GM20000 (cell line): ENCODE measurements at regions not wholly inside any gene's neighbourhood (a gene's known extent, or its start where the extent isn't known, plus 50 kb on each side); places are given as distances from the start of the nearest gene placed in this dataset.
"Not testable (repeated sequence)": the region's sequence is repeated elsewhere in the genome, so short reads cannot be mapped to it uniquely, and the experiment has no call there.

ENCODE experiments used
- DNase-seq: peaks from one replicate; pipeline ENCODE4 v3.0.0; 2012; ENCODE audit warnings: low spot score
- CTCF ChIP-seq: IDR thresholded peaks from 2 replicates; pipeline ENCODE4 v1.5.1; 2012; ENCODE audit warnings: mild to moderate bottlenecking, control low read depth; ENCODE audit errors: extremely low read depth, missing control alignments

- TF ChIP-seq CTCF, result no peak
- DNase-seq, result no peak
Observed at GRCh38 chr20:4470375-4470774, 215.9 kb upstream of the PRNP start.

DNA sequence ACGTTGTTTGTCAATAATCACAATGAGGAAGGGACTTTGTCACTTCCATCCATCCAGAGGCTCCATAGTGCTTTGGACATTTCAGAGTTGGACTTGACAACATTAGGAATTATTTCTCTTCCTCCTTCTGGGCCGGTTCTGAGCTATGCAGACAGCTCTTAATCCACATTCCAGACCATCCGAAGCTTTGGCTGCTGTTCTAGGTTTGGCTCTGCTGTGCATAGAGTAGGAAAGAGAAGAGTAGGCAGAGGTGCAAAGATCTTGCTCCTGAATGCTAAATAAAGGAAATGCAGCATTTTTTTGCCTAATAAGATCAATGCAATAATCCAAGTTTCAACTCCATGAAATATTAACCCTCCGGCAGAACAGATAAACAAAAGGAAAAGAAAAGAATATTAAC, 216.3 kb upstream of the PRNP start:
- no peak for TF ChIP-seq CTCF
- DNase-seq, result no peak

GRCh38 chr20:4468114-4468513, 218.1 kb upstream of the PRNP start:
- no peak for TF ChIP-seq CTCF
- DNase-seq, result no peak

DNA sequence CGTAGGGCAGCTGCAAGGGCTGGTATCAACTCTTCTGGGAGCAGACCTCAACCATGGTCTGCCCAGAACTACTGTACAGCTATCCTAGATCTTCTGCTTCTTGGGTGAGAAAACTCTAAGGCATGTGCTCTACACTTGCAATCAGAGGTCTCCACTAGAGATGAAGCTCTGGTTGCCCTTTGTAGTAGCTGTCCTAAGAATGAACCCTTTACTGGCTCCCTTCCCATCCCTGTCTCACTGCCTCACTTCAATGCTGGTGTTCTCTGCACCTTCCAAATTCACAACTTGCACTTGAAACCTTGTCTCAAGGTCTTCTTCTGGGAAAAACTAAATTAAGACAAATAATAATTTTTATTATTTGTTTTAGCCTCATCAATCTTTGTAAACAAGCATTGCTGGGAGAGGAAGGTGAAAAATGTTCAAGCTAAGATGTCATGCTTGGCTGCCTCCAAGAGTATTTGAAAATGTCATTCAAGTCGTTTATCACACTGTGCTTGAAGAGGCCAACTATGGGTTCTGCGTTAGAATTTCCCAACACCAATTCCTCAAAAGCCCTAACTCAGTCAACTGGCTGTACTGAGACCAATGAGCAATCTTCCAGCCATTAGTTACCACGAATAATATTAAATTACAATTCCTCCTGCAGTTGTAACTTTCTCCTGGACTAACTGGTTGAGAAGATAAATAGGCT, 216.9 kb upstream of the ADRA1D start:
- DNase-seq, result no peak
- TF ChIP-seq CTCF, result no peak

DNA sequence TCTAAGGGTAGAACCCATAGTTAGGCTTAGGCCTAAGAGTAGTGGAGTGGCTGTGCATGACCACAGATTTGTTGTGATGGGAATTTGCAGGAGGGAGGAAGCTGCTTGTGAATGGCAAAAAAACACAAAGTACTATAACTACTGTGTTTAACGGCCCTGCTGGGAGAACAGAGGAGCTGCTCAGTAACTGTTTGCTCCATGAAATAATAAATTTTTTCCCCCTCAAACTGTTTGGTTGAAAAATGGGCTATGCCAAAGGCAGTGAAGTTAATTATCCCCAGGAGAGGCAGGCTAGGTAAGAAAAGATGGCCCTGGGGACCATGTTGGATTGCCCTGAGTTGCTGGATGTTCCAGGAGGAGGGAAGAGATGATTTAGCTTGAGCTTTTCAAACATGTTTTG, 216.1 kb upstream of the ADRA1D start:
- no peak for TF ChIP-seq CTCF
- DNase-seq, result no peak

- DNase-seq, result not testable (repeated sequence)
Observed at GRCh38 chr20:4462801-4463200, 213.7 kb upstream of the ADRA1D start.

DNA sequence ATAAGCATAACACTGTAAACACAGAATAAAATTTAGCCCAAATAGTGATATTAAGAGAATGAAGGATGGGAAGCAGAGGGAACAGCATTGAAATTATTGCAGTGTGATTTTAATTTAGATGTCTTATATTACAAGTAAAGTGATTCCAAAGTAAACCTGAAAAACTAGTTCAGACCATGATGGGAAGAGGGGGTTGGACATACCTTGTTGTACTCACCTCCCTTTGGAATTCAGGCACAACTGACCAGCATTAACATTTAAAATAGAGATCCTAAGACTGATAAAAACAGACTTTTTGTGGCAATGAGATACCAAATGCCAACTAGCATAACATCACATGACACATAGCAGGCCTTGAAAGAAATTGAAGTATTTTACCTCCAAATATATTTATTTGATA, 210.0 kb upstream of the ADRA1D start:
- no peak for DNase-seq
- no peak for TF ChIP-seq CTCF
